SU-DHL-6 (cell line): ENCODE measurements at regions not wholly inside any gene's neighbourhood (a gene's known extent, or its start where the extent isn't known, plus 50 kb on each side); places are given as distances from the start of the nearest gene placed in this dataset.

Experiments
- CTCF ChIP-seq: fragments of 200-600 bp; sonication (generic); IDR thresholded peaks from one replicate; pipeline ENCODE4 v1.5.1; 2017; ENCODE audit warnings: antibody characterized with exemption, mild to moderate bottlenecking, low read length, moderate library complexity; ENCODE audit not compliant: insufficient read depth, poor library complexity, severe bottlenecking
- EZH2phosphoT487 ChIP-seq: fragments of 200-600 bp; sonication (generic), shearing (Covaris generic); conservative IDR thresholded peaks from 2 replicates; pipeline ENCODE4 v1.6.1; 2018; ENCODE audit warnings: mild to moderate bottlenecking, antibody characterized with exemption, low read length, moderate library complexity, mixed read lengths

- no peak for TF ChIP-seq CTCF
- TF ChIP-seq EZH2phosphoT487, result no peak
These were observed 489.3 kb upstream of the CHST9 start for GRCh38 chr18:27674411-27674810.
